ENCODE measurements at regions not wholly inside any gene's neighbourhood (a gene's known extent, or its start where the extent isn't known, plus 50 kb on each side); places are given as distances from the start of the nearest gene placed in this dataset.

- in situ Hi-C loops (cut with MboI; ENCODE audit: low sequenced_read_pairs), result no loop called here
- no peak overlapping the region for H4K91ac ChIP-seq (ENCODE audit: insufficient read depth, low read depth, low read length)
- DNase-seq, result no peak
- H3K4me1 ChIP-seq (ENCODE audit: control insufficient read depth, insufficient read depth, low read length), result no peaks in the 10 kb centered on the region
- H3K4ac ChIP-seq (ENCODE audit: low read depth, low read length), result no peak overlapping the region
- no peak overlapping the region for H3K4me2 ChIP-seq (ENCODE audit: low read depth, low read length)
- dilution Hi-C loops (cut with HindIII; ENCODE audit: low sequenced_read_pairs, unreplicated experiment), result no loop called here
- no peaks in the 10 kb centered on the region for H3K9me1 ChIP-seq (ENCODE audit: insufficient read depth, low read length)
- H4K20me1 ChIP-seq (ENCODE audit: insufficient read depth, low read length), result no peaks in the 10 kb centered on the region
- H4K5ac ChIP-seq (ENCODE audit: low read depth, low read length), result no peak overlapping the region
- BruUV-seq (replicated peaks), result no TSS peak
- H2BK120ac ChIP-seq (ENCODE audit: low read depth, low read length), result no peak overlapping the region
- no peaks in the 10 kb centered on the region for H3K79me1 ChIP-seq (ENCODE audit: low read depth in 1 of 2, low read length in 2 of 2)
- no peak overlapping the region for H3K4me3 ChIP-seq (ENCODE audit: insufficient read depth, low read depth, low read length)
- no peaks in the 10 kb centered on the region for H3K36me3 ChIP-seq (ENCODE audit: control insufficient read depth, insufficient read depth, low read length)
- no peak overlapping the region for H3K14ac ChIP-seq (replicated peaks; ENCODE audit: low read depth, low read length)
- intact Hi-C loops (cut with micrococcal nuclease), result no loop called here
- H2AFZ ChIP-seq (replicated peaks; ENCODE audit: low read length, poor library complexity), result no peak overlapping the region
- H3K27ac ChIP-seq (ENCODE audit: insufficient read depth, low read length), result no peak overlapping the region
- no peak overlapping the region for H2BK15ac ChIP-seq (ENCODE audit: low read depth, low read length)
- H2AK5ac ChIP-seq (ENCODE audit: low read depth, low read length), result no peak overlapping the region
- no peak overlapping the region for H4K8ac ChIP-seq (ENCODE audit: low read depth in 2 of 2, low read length in 2 of 2)
- no peak overlapping the region for H3K9ac ChIP-seq (ENCODE audit: low read depth, low read length)
- H2BK5ac ChIP-seq (ENCODE audit: low read depth, low read length, poor library complexity, severe bottlenecking), result no peak overlapping the region
- no peak overlapping the region for H3K56ac ChIP-seq (ENCODE audit: extremely low read depth, insufficient read depth, low read length)
- TF ChIP-seq MAZ (IDR thresholded peaks at IDR 0.05; ENCODE audit: borderline replicate concordance, low read depth, low read length) (no peak), RFX5 (IDR thresholded peaks at IDR 0.05; ENCODE audit: low read depth, low read length) (no peak), MXI1 (IDR thresholded peaks at IDR 0.05; ENCODE audit: borderline replicate concordance, low read depth, low read length) (no peak), CHD1 (IDR thresholded peaks at IDR 0.05; ENCODE audit: low read depth, low read length) (no peak), CTCF (conservative IDR thresholded peaks at IDR 0.05; ENCODE audit: low read depth, low read length) (no peak), NFE2L2 (IDR thresholded peaks at IDR 0.05; ENCODE audit: low read depth, low read length) (no peak), RCOR1 (IDR thresholded peaks at IDR 0.05; ENCODE audit: insufficient replicate concordance, low read length) (no peak), USF2 (IDR thresholded peaks at IDR 0.05; ENCODE audit: low read depth, low read length) (no peak), SMC3 (IDR thresholded peaks at IDR 0.05; ENCODE audit: low read depth, low read length) (no peak), BHLHE40 (IDR thresholded peaks at IDR 0.05; ENCODE audit: low read depth, low read length) (no peak), POLR2A (IDR thresholded peaks at IDR 0.05; ENCODE audit: low read depth, low read length) (no peak), ELK1 (IDR thresholded peaks at IDR 0.05; ENCODE audit: borderline replicate concordance, low read depth, low read length) (no peak)
- H3K23ac ChIP-seq (ENCODE audit: low read depth, low read length), result no peak overlapping the region
- POLR2A ChIA-PET (ENCODE audit: unreplicated experiment), result no interaction called here
- H2BK20ac ChIP-seq (ENCODE audit: low read depth, low read length), result no peak overlapping the region
- ATAC-seq (ENCODE audit: low read depth), result no peak
- no peak overlapping the region for H3K18ac ChIP-seq (ENCODE audit: low read depth, low read length)
- no peaks in the 10 kb centered on the region for H3K27me3 ChIP-seq (ENCODE audit: control insufficient read depth, insufficient read depth, low read length)
- CTCF ChIA-PET, result no interaction called here
- no peak overlapping the region for H2AK9ac ChIP-seq (replicated peaks; ENCODE audit: low read depth, low read length, poor library complexity)
- H3K9me3 ChIP-seq (ENCODE audit: control insufficient read depth, insufficient read depth, low read length), result peaks cover 28% of the 10 kb centered on the region
- WGBS, 2 experiments (ENCODE audit: extremely low coverage in 2 of 2, insufficient read length in 1 of 2), result 47% methylated on average over 4 of the region's 19 CpGs; no CpG with 5 or more reads in 1 of the 2 experiments
Measured at GRCh38 chr10:124233546-124234138, 140.2 kb upstream of the CHST15 start.
